DND-41 (cell line): ENCODE measurements at regions not wholly inside any gene's neighbourhood (a gene's known extent, or its start where the extent isn't known, plus 50 kb on each side); places are given as distances from the start of the nearest gene placed in this dataset.
"Not testable (repeated sequence)": the region's sequence is repeated elsewhere in the genome, so short reads cannot be mapped to it uniquely, and the experiment has no call there.

ENCODE experiments used
- ATAC-seq: fragments of 200-7000 bp; cut with Tn5 transposase; 3 replicates; pipeline ENCODE4 v1.9.1; 2021; ENCODE audit warnings: low read depth; ENCODE audit not compliant: insufficient read depth
- DNase-seq: peaks from one replicate; pipeline ENCODE4 v3.0.0-alpha.2; 2020
- H2AFZ ChIP-seq: 2 replicates; pipeline ENCODE4 v1.6.0; 2012; ENCODE audit warnings: low read depth, low read length
- H3K27ac ChIP-seq: 2 replicates; pipeline ENCODE4 v1.5.1; 2012; ENCODE audit warnings: low read length, inconsistent platforms
- H3K27me3 ChIP-seq: fragments of 200-600 bp; sonication (generic); 2 replicates; pipeline ENCODE4 v1.6.0; 2012; ENCODE audit warnings: low read length, mild to moderate bottlenecking, inconsistent platforms; ENCODE audit not compliant: insufficient read depth, poor library complexity
- H3K36me3 ChIP-seq: 2 replicates; pipeline ENCODE4 v1.5.1; 2012; ENCODE audit warnings: low read length, inconsistent platforms; ENCODE audit not compliant: insufficient read depth
- H3K4me1 ChIP-seq: 2 replicates; pipeline ENCODE4 v1.5.1; 2012; ENCODE audit warnings: mild to moderate bottlenecking, low read length; ENCODE audit not compliant: insufficient read depth
- H3K4me2 ChIP-seq: 2 replicates; pipeline ENCODE4 v1.6.0; 2012; ENCODE audit warnings: mild to moderate bottlenecking, moderate library complexity, low read length, inconsistent platforms; ENCODE audit not compliant: insufficient read depth
- H3K4me3 ChIP-seq, 2 experiments: fragments of 200-600 bp in 1 of 2; shearing (Covaris generic) in 1 of 2; 2 replicates each; pipeline ENCODE4 v1.5.1; 2012 to 2016; ENCODE audit warnings: inconsistent platforms in 2 of 2, low read length in 2 of 2, mild to moderate bottlenecking in 2 of 2, low read depth in 1 of 2, moderate library complexity in 1 of 2
- H3K79me2 ChIP-seq: 2 replicates; pipeline ENCODE4 v1.6.0; 2012; ENCODE audit warnings: low read length, inconsistent platforms; ENCODE audit not compliant: insufficient read depth
- H3K9ac ChIP-seq: 2 replicates; pipeline ENCODE4 v1.6.0; 2012; ENCODE audit warnings: low read depth, mild to moderate bottlenecking, inconsistent platforms, low read length, moderate library complexity
- H3K9me3 ChIP-seq: 2 replicates; pipeline ENCODE4 v1.5.1; 2012; ENCODE audit warnings: low read length, moderate library complexity, mild to moderate bottlenecking, inconsistent platforms; ENCODE audit not compliant: insufficient read depth, severe bottlenecking
- H4K20me1 ChIP-seq: 2 replicates; pipeline ENCODE4 v1.6.0; 2012; ENCODE audit warnings: low read length; ENCODE audit not compliant: insufficient read depth
- EZH2 ChIP-seq: IDR thresholded peaks from 3 replicates; pipeline ENCODE4 v1.6.1; 2012; ENCODE audit warnings: borderline replicate concordance, low read depth, mild to moderate bottlenecking, moderate library complexity, low read length, inconsistent platforms; ENCODE audit not compliant: severe bottlenecking
- TF ChIP-seq, protein P1 (sequence below): IDR thresholded peaks from 2 replicates; pipeline ENCODE4 v1.5.1; 2012; ENCODE audit warnings: borderline replicate concordance, low read length, moderate library complexity, mild to moderate bottlenecking; ENCODE audit not compliant: poor library complexity, severe bottlenecking; ENCODE audit errors: extremely low read depth

DNA sequence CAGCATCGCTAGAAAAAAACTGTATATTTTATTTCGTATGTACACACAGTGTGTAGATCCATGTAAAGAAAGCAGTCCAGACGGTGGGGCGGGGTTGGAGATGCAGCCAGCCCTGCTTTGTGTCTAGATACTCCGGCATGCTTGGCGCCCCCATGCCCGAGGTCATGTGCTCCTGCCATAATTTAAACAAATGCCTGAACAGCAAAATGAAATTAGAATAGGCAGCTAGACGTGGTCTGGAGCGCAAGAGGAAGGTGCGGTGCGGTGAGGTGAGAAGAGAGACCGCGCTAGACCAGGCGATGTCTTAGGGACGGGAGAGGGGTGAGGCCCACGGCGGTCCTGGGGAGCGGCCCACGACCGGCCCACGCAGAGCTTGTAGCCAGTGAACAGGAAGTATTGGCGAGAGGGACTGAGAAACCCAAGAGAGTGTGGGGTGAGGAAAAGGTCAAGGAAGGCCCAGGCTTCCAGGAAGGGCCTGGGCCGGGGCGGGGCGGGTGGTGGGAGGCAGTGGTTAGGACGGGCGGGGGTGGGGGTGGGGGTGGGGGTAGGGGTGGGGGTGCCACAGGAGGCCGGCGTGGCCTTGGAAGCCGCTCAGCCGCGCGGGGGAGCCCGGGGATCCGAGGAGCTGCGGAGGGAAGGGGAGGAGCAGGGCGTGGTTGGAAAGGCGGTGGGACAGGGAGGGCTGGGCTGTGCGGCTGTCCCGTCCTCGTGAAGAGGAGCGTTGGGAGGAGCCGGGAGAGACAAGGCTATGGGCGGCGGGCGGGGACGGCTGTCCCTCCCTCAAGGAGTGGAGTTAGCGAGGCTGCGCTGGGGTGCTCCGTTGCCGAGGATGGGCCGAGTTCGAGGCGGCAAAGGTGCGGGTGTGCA, 254.7 kb upstream of the SGCG start:
- Histone ChIP-seq H3K36me3 (no peaks in the 10 kb centered on the region), H3K9me3 (no peaks in the 10 kb centered on the region), H3K27me3 (no peaks in the 10 kb centered on the region), H3K27ac (no peak overlapping the region), H3K79me2 (no peaks in the 10 kb centered on the region), H3K4me2 (no peak overlapping the region), H3K9ac (no peak overlapping the region), H2AFZ (no peak overlapping the region), H3K4me1 (no peaks in the 10 kb centered on the region), H4K20me1 (no peaks in the 10 kb centered on the region), H3K4me3 (no peak overlapping the region)
- DNase-seq: no peak
- TF ChIP-seq, protein P1, sequence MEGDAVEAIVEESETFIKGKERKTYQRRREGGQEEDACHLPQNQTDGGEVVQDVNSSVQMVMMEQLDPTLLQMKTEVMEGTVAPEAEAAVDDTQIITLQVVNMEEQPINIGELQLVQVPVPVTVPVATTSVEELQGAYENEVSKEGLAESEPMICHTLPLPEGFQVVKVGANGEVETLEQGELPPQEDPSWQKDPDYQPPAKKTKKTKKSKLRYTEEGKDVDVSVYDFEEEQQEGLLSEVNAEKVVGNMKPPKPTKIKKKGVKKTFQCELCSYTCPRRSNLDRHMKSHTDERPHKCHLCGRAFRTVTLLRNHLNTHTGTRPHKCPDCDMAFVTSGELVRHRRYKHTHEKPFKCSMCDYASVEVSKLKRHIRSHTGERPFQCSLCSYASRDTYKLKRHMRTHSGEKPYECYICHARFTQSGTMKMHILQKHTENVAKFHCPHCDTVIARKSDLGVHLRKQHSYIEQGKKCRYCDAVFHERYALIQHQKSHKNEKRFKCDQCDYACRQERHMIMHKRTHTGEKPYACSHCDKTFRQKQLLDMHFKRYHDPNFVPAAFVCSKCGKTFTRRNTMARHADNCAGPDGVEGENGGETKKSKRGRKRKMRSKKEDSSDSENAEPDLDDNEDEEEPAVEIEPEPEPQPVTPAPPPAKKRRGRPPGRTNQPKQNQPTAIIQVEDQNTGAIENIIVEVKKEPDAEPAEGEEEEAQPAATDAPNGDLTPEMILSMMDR: no peak
- no peak for TF ChIP-seq EZH2
- no peak for ATAC-seq

DNA sequence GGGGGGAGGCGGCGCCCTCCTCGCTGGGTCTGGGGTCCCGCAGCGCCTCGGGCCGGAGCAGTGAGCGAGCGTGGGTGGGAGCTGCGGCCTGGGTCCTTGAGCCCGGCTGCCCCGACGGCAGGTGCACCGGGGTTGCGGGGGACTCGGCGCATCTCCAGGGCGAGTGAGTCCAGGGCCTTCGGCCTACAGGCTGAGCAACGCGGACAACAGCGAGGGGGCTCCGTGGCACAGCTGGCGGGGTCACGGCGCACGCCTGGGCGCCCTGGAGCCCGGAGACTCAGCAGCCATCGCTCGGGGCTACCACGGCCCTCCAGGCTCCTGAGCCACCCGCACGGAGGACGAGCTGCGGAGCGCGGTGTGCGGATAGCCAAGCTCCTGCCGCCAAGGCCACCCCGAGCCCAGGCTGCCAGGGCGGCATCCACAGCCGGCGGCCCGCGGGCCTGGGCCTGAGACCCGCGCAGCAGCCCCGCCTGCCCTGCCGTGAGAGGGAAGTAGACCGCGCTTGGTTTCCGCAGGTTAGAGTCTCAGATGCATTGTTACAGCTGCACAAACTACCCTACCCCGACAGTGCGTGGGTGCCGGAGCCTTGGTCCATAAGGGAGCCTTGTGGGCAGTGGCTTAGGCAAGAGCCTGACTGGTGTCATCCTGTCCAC, 253.9 kb upstream of the SGCG start:
- no peaks in the 10 kb centered on the region for H3K4me1 ChIP-seq
- no peaks in the 10 kb centered on the region for H4K20me1 ChIP-seq
- no peak overlapping the region for H2AFZ ChIP-seq
- no peak overlapping the region for H3K4me3 ChIP-seq
- no peaks in the 10 kb centered on the region for H3K27me3 ChIP-seq
- H3K4me2 ChIP-seq: no peak overlapping the region
- no peaks in the 10 kb centered on the region for H3K36me3 ChIP-seq
- H3K9ac ChIP-seq: no peak overlapping the region
- no peak for DNase-seq
- no peaks in the 10 kb centered on the region for H3K79me2 ChIP-seq
- no peak overlapping the region for H3K27ac ChIP-seq
- ATAC-seq: no peak
- H3K9me3 ChIP-seq: no peaks in the 10 kb centered on the region
- TF ChIP-seq EZH2: no peak
- TF ChIP-seq, protein P1: no peak

DNA sequence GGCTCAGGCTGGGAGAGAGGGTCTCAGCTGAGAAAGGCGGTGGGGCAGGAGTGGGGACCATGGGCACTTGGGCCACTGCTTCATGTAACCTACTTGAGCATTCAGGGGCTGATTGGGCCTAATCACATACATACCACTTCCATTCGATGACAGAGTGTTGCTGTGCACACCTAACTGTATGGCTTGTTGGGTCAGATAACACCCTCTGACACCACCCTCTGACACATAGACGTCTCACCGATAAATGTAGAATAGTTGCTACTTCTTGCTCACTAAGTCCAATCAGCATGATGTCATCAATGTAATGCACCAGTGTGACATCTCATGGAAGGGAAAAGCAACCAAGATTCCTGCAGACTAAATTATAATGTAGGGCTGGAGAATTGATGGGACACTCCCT, 252.9 kb upstream of the SGCG start:
- H4K20me1 ChIP-seq, H3K27ac ChIP-seq, H3K9me3 ChIP-seq, H3K4me1 ChIP-seq, ATAC-seq, H3K9ac ChIP-seq, DNase-seq, H3K79me2 ChIP-seq, H3K4me2 ChIP-seq, H3K36me3 ChIP-seq, H3K27me3 ChIP-seq, H3K4me3 ChIP-seq, H2AFZ ChIP-seq: not testable (repeated sequence)

DNA sequence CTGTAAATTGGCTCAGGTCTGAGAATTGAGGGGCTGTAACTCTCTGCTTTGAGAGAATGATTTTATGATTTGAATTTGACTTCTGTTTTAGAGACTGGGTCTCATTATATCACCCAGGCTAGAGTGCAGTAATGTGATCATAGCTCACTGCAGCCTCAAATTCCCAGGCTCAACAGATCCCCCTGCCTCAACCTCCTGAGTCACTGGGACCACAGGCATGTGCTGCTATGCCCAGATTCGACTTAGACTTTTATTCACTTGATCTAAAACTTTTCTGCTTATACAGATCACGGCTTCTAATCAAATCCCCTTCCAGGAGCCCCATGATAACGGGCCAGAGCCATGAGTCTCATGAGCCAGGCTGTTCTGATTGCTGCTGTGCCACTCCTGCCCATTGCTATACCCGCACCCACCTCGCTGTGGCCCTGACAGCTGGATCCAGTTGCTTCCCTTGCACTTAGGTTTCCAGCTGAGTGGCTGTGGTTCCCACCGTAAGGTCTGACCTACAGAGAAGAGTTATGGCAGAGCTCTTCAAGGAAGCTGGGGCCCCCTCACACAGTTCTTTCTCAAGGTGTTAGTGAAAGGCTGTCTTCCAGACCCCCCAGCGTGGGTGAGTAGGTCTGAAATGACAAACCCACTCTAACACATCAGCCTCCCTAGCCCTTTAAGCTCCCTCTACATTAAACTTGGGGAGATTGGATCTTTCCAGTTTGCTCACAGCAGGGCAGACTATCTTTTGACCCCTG, 251.2 kb upstream of the SGCG start:
- ATAC-seq (no peak), DNase-seq (no peak)
- Histone ChIP-seq H3K4me2 (no peak overlapping the region), H3K27ac (no peak overlapping the region), H3K79me2 (no peaks in the 10 kb centered on the region), H3K4me3 (no peak overlapping the region), H3K36me3 (no peaks in the 10 kb centered on the region), H3K4me1 (no peaks in the 10 kb centered on the region), H3K9me3 (no peaks in the 10 kb centered on the region), H3K9ac (no peak overlapping the region), H2AFZ (no peak overlapping the region), H4K20me1 (no peaks in the 10 kb centered on the region), H3K27me3 (no peaks in the 10 kb centered on the region)
- TF ChIP-seq, protein P1: no peak
- TF ChIP-seq EZH2: no peak
